ENCODE measurements at regions not wholly inside any gene's neighbourhood (a gene's known extent, or its start where the extent isn't known, plus 50 kb on each side); places are given as distances from the start of the nearest gene placed in this dataset.

GRCh38 chr20:54874718-54875117, 399.3 kb downstream of the DOK5 start:
- no peaks in the 10 kb centered on the region for H3K27me3 Mint-ChIP-seq (ENCODE audit: insufficient read depth, low read depth, poor library complexity)
- H3K27ac Mint-ChIP-seq: no peak overlapping the region
- Histone ChIP-seq H3K36me3 (ENCODE audit: insufficient read depth) (peaks cover 17% of the 10 kb centered on the region; the same call in 1 of the 2 replicates), H3K27ac (ENCODE audit: low read depth) (no peak overlapping the region), H3K4me1 (ENCODE audit: insufficient read depth) (no peaks in the 10 kb centered on the region), H3F3A (replicated peaks; ENCODE audit: low read depth) (no peaks in the 10 kb centered on the region), H3K9me2 (ENCODE audit: insufficient read depth) (no peaks in the 10 kb centered on the region), H2AFZ (no peak overlapping the region), H3K27me3 (ENCODE audit: insufficient read depth) (no peaks in the 10 kb centered on the region), H3K4me2 (no peak overlapping the region), H4K20me1 (replicated peaks; ENCODE audit: insufficient read depth) (no peaks in the 10 kb centered on the region), H3K4me3 (no peak overlapping the region), H3K79me2 (replicated peaks; ENCODE audit: insufficient read depth) (no peaks in the 10 kb centered on the region)
- peaks cover 26% of the 10 kb centered on the region for H3K36me3 Mint-ChIP-seq (ENCODE audit: low read depth)
- TF ChIP-seq EZH2 (IDR thresholded peaks at IDR 0.05; ENCODE audit: low read depth, unreplicated experiment) (no peak), ZNF114 (CRISPR knock-in tag; IDR thresholded peaks at IDR 0.05) (no peak), REST (IDR thresholded peaks at IDR 0.05; ENCODE audit: unreplicated experiment) (no peak), ZNF331 (CRISPR knock-in tag; IDR thresholded peaks at IDR 0.05; ENCODE audit: low read depth) (no peak), ZNF462 (CRISPR knock-in tag; IDR thresholded peaks at IDR 0.05) (no peak), ETS1 (IDR thresholded peaks at IDR 0.05) (no peak), EZH2phosphoT487 (IDR thresholded peaks at IDR 0.05; ENCODE audit: unreplicated experiment) (no peak), CTCF (conservative IDR thresholded peaks at IDR 0.05; ENCODE audit: low read depth in 2 of 2) (no peak), CREB1 (CRISPR knock-in tag; IDR thresholded peaks at IDR 0.05; ENCODE audit: low read depth) (no peak), POLR2AphosphoS5 (IDR thresholded peaks at IDR 0.05; ENCODE audit: low read depth) (no peak), STAT1 (IDR thresholded peaks at IDR 0.05; ENCODE audit: unreplicated experiment) (no peak), JUNB (IDR thresholded peaks at IDR 0.05; ENCODE audit: unreplicated experiment) (no peak), NANOG (IDR thresholded peaks at IDR 0.05; ENCODE audit: borderline replicate concordance) (no peak)
- H3K9me3 Mint-ChIP-seq: peaks cover 90% of the 10 kb centered on the region
- DNase-seq (ENCODE audit: low spot score): no peak
- ATAC-seq: no peak
- H3K4me1 Mint-ChIP-seq: no peaks in the 10 kb centered on the region
- H3K4me3 Mint-ChIP-seq: no peak overlapping the region

Data from GM23338 (cell line).